PFSK-1 (cell line): ENCODE measurements at regions not wholly inside any gene's neighbourhood (a gene's known extent, or its start where the extent isn't known, plus 50 kb on each side); places are given as distances from the start of the nearest gene placed in this dataset.

Source experiments
- FOXP2 ChIP-seq: optimal IDR thresholded peaks from 2 replicates; pipeline ENCODE3; 2011; ENCODE audit warnings: borderline replicate concordance, control low read depth, inconsistent platforms; ENCODE audit not compliant: insufficient read depth; ENCODE audit errors: extremely low read length, extremely low read depth
- POLR2AphosphoS5 ChIP-seq: IDR thresholded peaks from 2 replicates; pipeline ENCODE4 v1.6.1; 2012; ENCODE audit warnings: low read depth, mild to moderate bottlenecking, control low read depth, low read length, moderate library complexity
- REST ChIP-seq, 2 experiments: IDR thresholded peaks; 2 replicates each; pipeline versions ENCODE4 v1.6.1 to v1.8.0; 2011 to 2012; ENCODE audit warnings: low read depth in 2 of 2, low read length in 2 of 2, control low read depth in 1 of 2, inconsistent platforms in 1 of 2, mild to moderate bottlenecking in 1 of 2, moderate library complexity in 1 of 2; ENCODE audit not compliant: insufficient read depth in 1 of 2
- SIN3A ChIP-seq: IDR thresholded peaks from 2 replicates; pipeline ENCODE4 v1.6.1; 2012; ENCODE audit warnings: mild to moderate bottlenecking, low read length, moderate library complexity, borderline replicate concordance; ENCODE audit not compliant: insufficient read depth
- TAF1 ChIP-seq: IDR thresholded peaks from 2 replicates; pipeline ENCODE4 v1.6.1; 2012; ENCODE audit warnings: low read length, control low read depth, borderline replicate concordance; ENCODE audit not compliant: insufficient read depth

- TF ChIP-seq REST (IDR thresholded peaks at IDR 0.05; ENCODE audit: insufficient read depth in 1 of 2, low read depth in 2 of 2, low read length in 2 of 2), result no peak
- no peak for TF ChIP-seq TAF1
- no peak for TF ChIP-seq POLR2AphosphoS5
- TF ChIP-seq FOXP2, result no peak
- no peak for TF ChIP-seq SIN3A
Measured at GRCh38 chr3:194022052-194022451, 113.9 kb upstream of the HES1 start.
